GM13976 (cell line): ENCODE measurements at regions not wholly inside any gene's neighbourhood (a gene's known extent, or its start where the extent isn't known, plus 50 kb on each side); places are given as distances from the start of the nearest gene placed in this dataset.

ENCODE experiments used
- DNase-seq: peaks from one replicate; pipeline ENCODE4 v3.0.0; 2012; ENCODE audit warnings: low spot score
- in situ Hi-C: fragments of 300-500 bp; cut with MboI; formaldehyde crosslinking; loops from one replicate; pipeline ENCODE4 v1.12.0; 2022; ENCODE audit warnings: low sequenced_read_pairs, mixed read lengths, inconsistent platforms; ENCODE audit not compliant: unreplicated experiment
- TF ChIP-seq, protein P1 (sequence below): IDR thresholded peaks from 2 replicates; pipeline ENCODE4 v1.5.1; 2012; ENCODE audit warnings: borderline replicate concordance, mild to moderate bottlenecking; ENCODE audit not compliant: insufficient read depth; ENCODE audit errors: extremely low read depth, missing control alignments, control extremely low read depth

DNA sequence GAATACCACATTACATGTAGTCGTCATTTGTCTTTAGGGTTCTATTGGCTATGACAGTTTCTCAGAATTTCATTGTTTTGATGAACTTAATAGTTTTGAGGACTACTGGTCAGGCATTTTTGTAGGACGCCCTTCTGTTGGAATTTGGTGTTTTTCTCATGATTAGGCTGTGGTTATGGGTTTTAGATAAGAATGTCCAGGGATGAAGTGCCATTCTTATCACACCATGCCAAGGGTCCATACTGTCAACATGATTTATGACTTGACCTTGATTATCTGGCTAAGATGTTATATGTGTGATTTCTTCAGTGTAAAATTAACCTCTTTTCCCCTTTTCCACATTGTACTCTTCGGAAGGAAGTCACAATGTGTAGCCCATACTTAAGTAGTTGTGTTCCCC, 135.3 kb downstream of the DIPK2A start:
- in situ Hi-C loops: no loop called here
- TF ChIP-seq, protein P1, sequence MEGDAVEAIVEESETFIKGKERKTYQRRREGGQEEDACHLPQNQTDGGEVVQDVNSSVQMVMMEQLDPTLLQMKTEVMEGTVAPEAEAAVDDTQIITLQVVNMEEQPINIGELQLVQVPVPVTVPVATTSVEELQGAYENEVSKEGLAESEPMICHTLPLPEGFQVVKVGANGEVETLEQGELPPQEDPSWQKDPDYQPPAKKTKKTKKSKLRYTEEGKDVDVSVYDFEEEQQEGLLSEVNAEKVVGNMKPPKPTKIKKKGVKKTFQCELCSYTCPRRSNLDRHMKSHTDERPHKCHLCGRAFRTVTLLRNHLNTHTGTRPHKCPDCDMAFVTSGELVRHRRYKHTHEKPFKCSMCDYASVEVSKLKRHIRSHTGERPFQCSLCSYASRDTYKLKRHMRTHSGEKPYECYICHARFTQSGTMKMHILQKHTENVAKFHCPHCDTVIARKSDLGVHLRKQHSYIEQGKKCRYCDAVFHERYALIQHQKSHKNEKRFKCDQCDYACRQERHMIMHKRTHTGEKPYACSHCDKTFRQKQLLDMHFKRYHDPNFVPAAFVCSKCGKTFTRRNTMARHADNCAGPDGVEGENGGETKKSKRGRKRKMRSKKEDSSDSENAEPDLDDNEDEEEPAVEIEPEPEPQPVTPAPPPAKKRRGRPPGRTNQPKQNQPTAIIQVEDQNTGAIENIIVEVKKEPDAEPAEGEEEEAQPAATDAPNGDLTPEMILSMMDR: no peak
- DNase-seq: no peak

DNA sequence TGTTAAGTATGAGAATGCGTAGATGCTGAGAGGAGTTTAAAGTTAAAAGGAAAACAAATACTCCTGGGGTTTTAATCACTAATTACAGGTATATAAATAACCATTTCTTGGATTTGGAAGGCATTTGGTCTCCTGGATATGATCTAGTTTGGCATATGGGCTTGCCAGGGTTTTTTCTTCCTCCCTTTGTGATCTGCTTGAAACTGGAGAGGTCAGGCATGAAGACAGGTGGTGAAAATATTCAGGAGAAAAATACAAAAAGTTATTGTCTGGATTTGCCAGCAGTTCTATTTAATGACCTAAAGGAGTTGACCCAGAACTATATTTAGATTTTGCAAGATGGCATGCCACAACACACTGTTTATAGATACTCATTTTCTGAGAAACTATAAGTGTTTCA, 136.3 kb downstream of the DIPK2A start:
- in situ Hi-C loops: no loop called here
- no peak for DNase-seq
- TF ChIP-seq, protein P1: no peak

DNA sequence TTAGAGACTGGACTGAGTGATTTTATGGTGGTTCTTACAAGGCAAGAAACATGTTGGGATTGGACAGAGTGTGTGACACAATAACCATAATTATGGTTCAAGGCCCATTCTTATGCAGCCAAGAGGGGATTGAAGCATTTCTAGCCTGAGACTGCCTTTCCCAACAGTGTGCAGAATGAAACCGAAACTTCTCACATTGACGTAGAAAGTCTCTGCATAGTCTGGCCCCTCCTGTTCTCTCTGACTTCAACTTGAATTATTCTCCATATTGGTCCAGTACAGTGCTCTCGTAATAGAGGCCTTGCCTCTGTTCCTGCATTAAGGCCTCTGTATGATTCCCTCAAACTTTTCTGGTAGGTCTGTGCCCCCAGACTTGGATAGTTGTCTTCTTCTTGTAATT, 138.3 kb downstream of the DIPK2A start:
- no peak for DNase-seq
- in situ Hi-C loops: no loop called here
- TF ChIP-seq, protein P1: no peak

DNA sequence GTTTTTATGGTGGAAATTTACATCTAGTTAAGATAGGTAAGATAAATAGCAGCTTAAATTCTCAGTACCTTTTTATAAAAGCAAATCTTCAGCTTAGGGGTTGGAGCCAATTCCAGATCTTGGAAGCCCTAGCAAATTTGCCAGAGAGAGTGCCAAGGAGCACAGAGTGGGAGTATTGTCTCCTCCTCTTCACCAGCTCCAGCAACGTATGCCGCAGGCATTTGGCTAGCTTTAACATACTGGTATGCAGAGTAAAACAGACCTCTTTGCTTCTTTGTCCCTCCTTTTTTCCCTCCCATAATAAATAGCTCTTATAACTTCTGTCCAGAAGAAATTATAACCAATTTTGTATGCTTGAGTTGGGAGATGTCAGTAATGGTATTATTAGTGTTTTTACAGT, 140.4 kb downstream of the DIPK2A start:
- DNase-seq: no peak
- in situ Hi-C loops: no loop called here
- TF ChIP-seq, protein P1: no peak

DNA sequence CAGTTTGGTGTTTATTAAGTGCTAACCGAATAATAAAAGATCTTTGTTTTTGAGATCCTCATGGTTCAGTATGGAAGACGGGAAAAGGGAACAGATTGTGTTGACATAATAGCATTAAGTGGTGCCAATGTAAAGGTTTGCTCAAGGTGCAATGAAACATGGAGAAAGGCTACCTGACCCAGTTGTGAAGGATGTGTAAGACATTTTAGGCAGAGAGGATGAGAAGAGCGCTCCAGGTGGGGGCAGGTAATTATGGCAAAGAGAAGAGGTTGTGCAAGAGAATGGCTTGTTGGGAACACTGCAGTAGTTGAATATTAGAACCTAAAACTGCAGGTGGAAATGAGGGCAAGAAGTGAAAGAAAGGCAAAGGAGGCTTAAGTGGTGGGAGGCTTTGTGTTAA, 140.8 kb downstream of the DIPK2A start:
- in situ Hi-C loops: no loop called here
- TF ChIP-seq, protein P1: no peak
- no peak for DNase-seq

DNA sequence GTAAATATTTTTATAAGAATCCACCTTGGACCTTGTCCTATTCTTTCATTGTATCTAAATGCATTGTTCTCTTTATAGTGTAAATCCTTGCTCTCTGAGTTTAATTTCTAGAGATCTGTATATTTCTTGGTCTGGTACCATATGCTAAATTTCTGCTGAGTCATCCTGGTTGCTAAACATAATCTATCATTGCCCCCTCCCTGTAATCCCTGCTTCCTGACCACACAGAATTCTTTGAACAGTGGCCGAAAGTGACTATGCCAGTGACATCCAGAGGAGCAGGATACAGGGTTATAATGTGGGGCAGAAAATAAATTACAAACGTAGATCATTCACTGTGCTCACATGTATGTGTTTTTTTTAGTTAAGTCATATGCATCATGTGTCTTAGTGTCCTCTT, 143.1 kb downstream of the DIPK2A start:
- DNase-seq: no peak
- TF ChIP-seq, protein P1: no peak
- in situ Hi-C loops: no loop called here

DNA sequence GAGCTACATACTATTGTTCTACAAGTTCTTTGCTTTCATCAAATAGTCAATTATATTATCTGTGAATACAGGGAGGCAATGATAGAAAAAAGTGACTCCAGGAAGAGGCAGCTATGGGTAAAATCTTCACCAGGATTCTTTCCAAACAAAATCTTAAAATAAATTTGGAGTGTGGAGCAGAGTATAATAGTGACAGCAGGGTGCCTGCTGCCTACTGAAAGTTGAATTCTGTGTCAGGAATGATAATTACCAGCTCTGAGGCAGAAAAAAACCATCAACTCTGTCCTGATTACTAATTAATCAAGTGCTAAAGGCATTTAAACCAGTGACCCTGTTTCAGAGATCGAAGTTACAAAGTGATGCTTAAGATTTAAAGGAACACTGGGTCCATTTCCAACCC, 148.0 kb downstream of the DIPK2A start:
- in situ Hi-C loops: no loop called here
- TF ChIP-seq, protein P1: no peak
- DNase-seq: no peak
